Smooth muscle cell (in vitro differentiated cells): ENCODE measurements at regions not wholly inside any gene's neighbourhood (a gene's known extent, or its start where the extent isn't known, plus 50 kb on each side); places are given as distances from the start of the nearest gene placed in this dataset.

Experiments used
- DNase-seq: peaks from one replicate; lab custom pipeline; 2025; ENCODE audit not compliant: unreplicated experiment; lab: John Stamatoyannopoulos, UW
- H2AFZ ChIP-seq: fragments of 200-600 bp; sonication (generic); 2 replicates; pipeline ENCODE4 v1.6.0; 2016; ENCODE audit warnings: antibody characterized with exemption, low read depth, mild to moderate bottlenecking
- H3F3A ChIP-seq: fragments of 200-600 bp; sonication (generic); 2 replicates; pipeline ENCODE4 v1.6.0; 2017; ENCODE audit warnings: antibody characterized with exemption, low read depth
- H3K27ac ChIP-seq: fragments of 200-600 bp; sonication (generic); 2 replicates; pipeline ENCODE4 v1.5.1; 2016; ENCODE audit warnings: low read depth, mild to moderate bottlenecking
- H3K27me3 ChIP-seq: fragments of 200-600 bp; sonication (generic); 2 replicates; pipeline ENCODE4 v1.6.1; 2016; ENCODE audit warnings: low read depth, mild to moderate bottlenecking
- H3K36me3 ChIP-seq: fragments of 200-600 bp; sonication (generic); 2 replicates; pipeline ENCODE4 v1.5.1; 2016; ENCODE audit warnings: low read depth
- H3K4me1 ChIP-seq: fragments of 200-600 bp; sonication (generic); 2 replicates; pipeline ENCODE4 v1.5.1; 2016; ENCODE audit warnings: low read depth
- H3K4me2 ChIP-seq: fragments of 200-600 bp; sonication (generic); 2 replicates; pipeline ENCODE4 v1.6.0; 2016; ENCODE audit warnings: mild to moderate bottlenecking
- H3K4me3 ChIP-seq: fragments of 200-600 bp; sonication (generic); 2 replicates; pipeline ENCODE4 v1.5.1; 2016; ENCODE audit warnings: mild to moderate bottlenecking
- H3K79me2 ChIP-seq: fragments of 200-600 bp; sonication (generic); 2 replicates; pipeline ENCODE4 v1.6.0; 2016; ENCODE audit warnings: low read depth, mild to moderate bottlenecking
- H3K9ac ChIP-seq: fragments of 200-600 bp; sonication (generic); 2 replicates; pipeline ENCODE4 v1.6.0; 2016; ENCODE audit warnings: low read depth
- H3K9me3 ChIP-seq: fragments of 200-600 bp; sonication (generic); replicated peaks from 2 replicates; pipeline ENCODE4 v1.5.1; 2016; ENCODE audit warnings: low read depth
- H4K20me1 ChIP-seq: fragments of 200-600 bp; sonication (generic); 2 replicates; pipeline ENCODE4 v1.6.0; 2016; ENCODE audit warnings: low read depth
- WGBS: methylation state at CpG from one replicate; pipeline ENCODE4 v1.1.7; 2016; ENCODE audit warnings: low lambda C conversion rate; 5-methylcytosine and 5-hydroxymethylcytosine counted together
- TF ChIP-seq, protein P1 (sequence below): fragments of 200-600 bp; sonication (generic); IDR thresholded peaks from 2 replicates; pipeline ENCODE4 v1.5.1; 2017; ENCODE audit warnings: borderline replicate concordance, mild to moderate bottlenecking, antibody characterized with exemption; ENCODE audit not compliant: insufficient read depth, poor library complexity, severe bottlenecking

DNA sequence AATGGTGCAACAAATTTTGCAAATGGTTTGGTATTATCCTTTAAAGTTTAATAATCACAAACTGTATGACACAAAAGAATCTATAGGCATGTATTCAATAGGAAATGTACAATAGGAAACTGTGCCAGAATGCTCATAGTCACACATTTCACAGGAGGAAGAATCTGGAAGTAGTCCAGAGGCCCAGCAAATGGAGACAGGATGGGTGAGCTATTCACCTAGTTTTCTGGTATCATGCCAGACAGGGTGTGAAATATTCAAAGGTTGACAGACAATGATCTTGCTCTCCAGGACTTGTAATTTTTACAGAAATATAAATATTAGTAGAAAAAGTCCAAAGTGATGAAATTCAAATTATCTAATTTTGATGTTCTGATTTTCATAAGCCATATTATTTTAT is 520.1 kb upstream of the IMPG1 start:
- H2AFZ ChIP-seq = no peak overlapping the region
- no peaks in the 10 kb centered on the region for H3K27me3 ChIP-seq
- no peak overlapping the region for H3K4me2 ChIP-seq
- H3K36me3 ChIP-seq = no peaks in the 10 kb centered on the region
- no peaks in the 10 kb centered on the region for H3K9me3 ChIP-seq
- TF ChIP-seq, protein P1, sequence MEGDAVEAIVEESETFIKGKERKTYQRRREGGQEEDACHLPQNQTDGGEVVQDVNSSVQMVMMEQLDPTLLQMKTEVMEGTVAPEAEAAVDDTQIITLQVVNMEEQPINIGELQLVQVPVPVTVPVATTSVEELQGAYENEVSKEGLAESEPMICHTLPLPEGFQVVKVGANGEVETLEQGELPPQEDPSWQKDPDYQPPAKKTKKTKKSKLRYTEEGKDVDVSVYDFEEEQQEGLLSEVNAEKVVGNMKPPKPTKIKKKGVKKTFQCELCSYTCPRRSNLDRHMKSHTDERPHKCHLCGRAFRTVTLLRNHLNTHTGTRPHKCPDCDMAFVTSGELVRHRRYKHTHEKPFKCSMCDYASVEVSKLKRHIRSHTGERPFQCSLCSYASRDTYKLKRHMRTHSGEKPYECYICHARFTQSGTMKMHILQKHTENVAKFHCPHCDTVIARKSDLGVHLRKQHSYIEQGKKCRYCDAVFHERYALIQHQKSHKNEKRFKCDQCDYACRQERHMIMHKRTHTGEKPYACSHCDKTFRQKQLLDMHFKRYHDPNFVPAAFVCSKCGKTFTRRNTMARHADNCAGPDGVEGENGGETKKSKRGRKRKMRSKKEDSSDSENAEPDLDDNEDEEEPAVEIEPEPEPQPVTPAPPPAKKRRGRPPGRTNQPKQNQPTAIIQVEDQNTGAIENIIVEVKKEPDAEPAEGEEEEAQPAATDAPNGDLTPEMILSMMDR = no peak
- H4K20me1 ChIP-seq = no peaks in the 10 kb centered on the region
- no peak overlapping the region for H3K9ac ChIP-seq
- H3K79me2 ChIP-seq = no peaks in the 10 kb centered on the region
- H3K4me1 ChIP-seq = peaks cover 2% of the 10 kb centered on the region
- no peak overlapping the region for H3K27ac ChIP-seq
- DNase-seq = no peak
- H3K4me3 ChIP-seq = no peak overlapping the region
- H3F3A ChIP-seq = no peaks in the 10 kb centered on the region

DNA sequence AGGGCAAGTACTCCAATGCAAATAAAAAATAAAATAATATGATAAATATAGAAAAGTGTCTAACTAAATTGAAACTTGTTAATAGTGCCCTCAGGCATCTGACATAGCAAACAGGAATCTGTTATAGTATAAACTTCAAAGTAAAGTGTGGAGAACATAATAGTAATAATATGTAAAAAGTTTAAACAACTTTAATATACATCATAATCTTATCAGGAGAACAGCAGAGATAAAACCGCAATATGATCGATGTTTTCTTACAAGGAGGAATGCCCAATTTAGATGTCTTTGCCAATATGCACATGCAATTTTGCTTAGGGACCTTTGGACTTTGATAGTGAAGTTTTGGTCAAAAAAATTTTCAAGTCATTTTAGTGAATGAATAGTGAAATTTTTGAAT is 514.8 kb upstream of the IMPG1 start:
- Histone ChIP-seq H3K4me1 (peaks cover 7% of the 10 kb centered on the region), H3K4me2 (peak overlapping the region; percentile 45), H3K27me3 (no peaks in the 10 kb centered on the region), H3K9ac (no peak overlapping the region), H3K79me2 (no peaks in the 10 kb centered on the region), H3K27ac (no peak overlapping the region), H3K4me3 (no peak overlapping the region), H3K36me3 (no peaks in the 10 kb centered on the region), H3F3A (no peaks in the 10 kb centered on the region), H4K20me1 (no peaks in the 10 kb centered on the region), H2AFZ (no peak overlapping the region), H3K9me3 (no peaks in the 10 kb centered on the region)
- TF ChIP-seq, protein P1 = no peak
- no peak for DNase-seq
- 60% methylated on average over 2 of the region's 2 CpGs for WGBS

DNA sequence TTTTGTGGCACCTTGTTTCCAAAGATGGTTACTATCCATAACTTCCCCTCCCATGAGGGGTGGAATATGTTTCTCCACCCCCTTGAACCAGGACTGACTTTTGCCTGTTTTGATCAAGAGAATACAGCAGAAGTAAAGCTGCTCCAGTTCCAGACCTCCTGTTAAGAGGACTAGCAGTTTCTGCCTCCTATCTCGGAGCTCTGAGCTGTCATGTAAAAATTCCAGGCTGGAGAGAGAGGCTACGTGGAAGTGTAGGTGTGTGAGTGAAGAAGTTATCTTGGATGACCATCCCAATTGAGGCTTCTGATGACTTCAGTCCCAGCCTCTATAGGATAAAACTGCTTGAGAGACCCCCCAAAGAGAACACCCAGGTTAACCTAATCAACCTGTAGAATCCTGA is 511.7 kb upstream of the IMPG1 start:
- H3K9ac ChIP-seq = no peak overlapping the region
- H3K4me1 ChIP-seq = peaks cover 7% of the 10 kb centered on the region
- TF ChIP-seq, protein P1 = no peak
- H3F3A ChIP-seq = no peaks in the 10 kb centered on the region
- no peak overlapping the region for H3K4me3 ChIP-seq
- H3K36me3 ChIP-seq = no peaks in the 10 kb centered on the region
- H3K27ac ChIP-seq = no peak overlapping the region
- no peak overlapping the region for H2AFZ ChIP-seq
- DNase-seq = no peak
- WGBS = 32% methylated on average over 2 of the region's 2 CpGs
- H3K9me3 ChIP-seq = no peaks in the 10 kb centered on the region
- no peaks in the 10 kb centered on the region for H4K20me1 ChIP-seq
- no peaks in the 10 kb centered on the region for H3K27me3 ChIP-seq
- no peaks in the 10 kb centered on the region for H3K79me2 ChIP-seq
- H3K4me2 ChIP-seq = no peak overlapping the region

DNA sequence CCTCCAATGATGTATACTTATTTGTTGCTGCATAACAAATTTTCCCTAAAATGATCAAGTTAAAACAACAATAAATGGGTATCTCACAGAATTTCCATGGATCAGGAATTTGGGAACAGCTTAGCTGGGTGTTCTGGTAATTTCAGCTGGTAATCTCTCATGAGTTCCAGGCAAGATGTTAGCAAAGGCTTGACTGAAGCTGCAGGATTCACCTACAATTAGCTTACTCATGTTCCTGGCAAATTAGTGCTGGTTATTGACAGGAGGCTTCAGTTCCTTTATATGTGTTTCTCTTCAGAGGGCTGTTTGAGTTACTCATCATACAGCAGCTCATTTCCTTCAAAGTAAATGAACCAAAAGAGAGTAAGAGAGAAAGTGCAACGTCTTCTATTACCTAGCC is 506.3 kb upstream of the IMPG1 start:
- TF ChIP-seq, protein P1 = no peak
- H3K27me3 ChIP-seq = no peaks in the 10 kb centered on the region

More for the DNA sequence above, 506.3 kb upstream of the IMPG1 start:
- DNase-seq = no peak
- no peak overlapping the region for H3K27ac ChIP-seq
- no peaks in the 10 kb centered on the region for H3K36me3 ChIP-seq
- no peaks in the 10 kb centered on the region for H3K79me2 ChIP-seq
- no peak overlapping the region for H2AFZ ChIP-seq
- H4K20me1 ChIP-seq = no peaks in the 10 kb centered on the region
- H3K9ac ChIP-seq = no peak overlapping the region
- 57% methylated on average over 1 of the region's 1 CpG for WGBS
- H3K4me2 ChIP-seq = no peak overlapping the region
- no peak overlapping the region for H3K4me3 ChIP-seq
- no peaks in the 10 kb centered on the region for H3K9me3 ChIP-seq
- H3K4me1 ChIP-seq = no peaks in the 10 kb centered on the region
- no peaks in the 10 kb centered on the region for H3F3A ChIP-seq
